GM12891 (cell line): ENCODE measurements at regions not wholly inside any gene's neighbourhood (a gene's known extent, or its start where the extent isn't known, plus 50 kb on each side); places are given as distances from the start of the nearest gene placed in this dataset.

ENCODE experiments used
- PAX5 ChIP-seq: IDR thresholded peaks from 2 replicates; pipeline ENCODE4 v1.6.1; 2011; ENCODE audit warnings: low read length, moderate library complexity, mild to moderate bottlenecking; ENCODE audit not compliant: insufficient read depth, severe bottlenecking
- POLR2A ChIP-seq: IDR thresholded peaks from 2 replicates; pipeline ENCODE4 v1.6.1; 2011; ENCODE audit warnings: low read depth, low read length, control low read depth
- POLR2AphosphoS5 ChIP-seq: IDR thresholded peaks from 2 replicates; pipeline ENCODE4 v1.6.1; 2011; ENCODE audit warnings: low read depth, low read length, control low read depth
- POU2F2 ChIP-seq: IDR thresholded peaks from 2 replicates; pipeline ENCODE4 v1.6.1; 2011; ENCODE audit warnings: low read depth, mild to moderate bottlenecking, control low read depth, low read length, moderate library complexity
- SPI1 ChIP-seq: IDR thresholded peaks from 2 replicates; pipeline ENCODE4 v1.6.1; 2011; ENCODE audit warnings: low read depth, low read length, control low read depth
- TAF1 ChIP-seq: IDR thresholded peaks from 2 replicates; pipeline ENCODE4 v1.6.1; 2011; ENCODE audit warnings: low read depth, low read length, control low read depth

GRCh38 chr2:58553522-58553921 lies 312.4 kb upstream of the FANCL start:
- no peak for TF ChIP-seq POLR2AphosphoS5
- TF ChIP-seq POLR2A: no peak
- no peak for TF ChIP-seq TAF1
- no peak for TF ChIP-seq SPI1
- TF ChIP-seq PAX5: no peak
- no peak for TF ChIP-seq POU2F2
